GM21360 (cell line): ENCODE measurements at regions not wholly inside any gene's neighbourhood (a gene's known extent, or its start where the extent isn't known, plus 50 kb on each side); places are given as distances from the start of the nearest gene placed in this dataset.
"Not testable (repeated sequence)": the region's sequence is repeated elsewhere in the genome, so short reads cannot be mapped to it uniquely, and the experiment has no call there.

ENCODE experiments used
- ATAC-seq: cut with Tn5 transposase; IDR thresholded peaks from one replicate; pipeline ENCODE4 v1.9.1; 2021; ENCODE audit warnings: mild to moderate bottlenecking, moderate library complexity; ENCODE audit not compliant: unreplicated experiment

- ATAC-seq, result no peak
These were observed 291.7 kb upstream of the SPTLC3 start for GRCh38 chr20:12717061-12717460.

- ATAC-seq, result no peak
These were observed 290.2 kb upstream of the SPTLC3 start for GRCh38 chr20:12718619-12719018.

DNA sequence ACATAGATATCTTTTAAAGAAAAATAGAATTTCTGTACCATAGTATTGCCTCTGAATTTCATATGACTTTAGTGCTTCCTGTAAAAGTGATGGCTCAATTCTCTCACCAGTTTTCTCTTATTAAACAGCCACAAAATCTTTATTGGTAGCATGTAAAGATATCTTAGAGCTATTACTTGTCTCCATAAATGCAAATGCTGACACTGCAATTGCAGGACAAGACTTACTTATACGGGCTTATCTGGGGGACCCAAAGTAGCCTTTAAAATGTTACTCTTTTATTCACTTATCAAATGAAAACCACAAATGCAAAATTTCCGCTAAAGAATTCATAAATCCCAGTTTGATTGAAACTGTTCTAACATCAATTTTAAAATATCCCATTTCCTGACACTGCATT, 287.1 kb upstream of the SPTLC3 start:
- ATAC-seq, result no peak

DNA sequence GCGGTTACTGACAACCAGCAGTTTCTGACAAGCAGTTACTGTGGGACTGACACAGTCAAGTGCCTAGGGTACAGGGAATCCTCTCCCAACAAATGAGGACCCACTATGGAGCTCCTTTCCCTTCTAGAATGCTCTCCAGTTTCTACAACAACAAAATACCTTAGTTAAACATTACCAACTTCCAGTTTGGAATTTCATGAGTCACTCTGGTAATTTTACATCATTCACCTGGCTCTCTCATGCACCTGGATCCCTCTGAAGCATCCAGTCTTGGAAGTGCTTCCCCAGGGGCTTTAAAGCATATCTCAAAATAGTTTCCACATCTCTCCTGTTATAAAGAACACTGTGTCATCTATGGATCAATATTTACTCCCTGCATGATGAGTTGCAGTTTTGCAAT, 286.7 kb upstream of the SPTLC3 start:
- no peak for ATAC-seq

- no peak for ATAC-seq
These were observed 285.0 kb upstream of the SPTLC3 start for GRCh38 chr20:12723811-12724210.

DNA sequence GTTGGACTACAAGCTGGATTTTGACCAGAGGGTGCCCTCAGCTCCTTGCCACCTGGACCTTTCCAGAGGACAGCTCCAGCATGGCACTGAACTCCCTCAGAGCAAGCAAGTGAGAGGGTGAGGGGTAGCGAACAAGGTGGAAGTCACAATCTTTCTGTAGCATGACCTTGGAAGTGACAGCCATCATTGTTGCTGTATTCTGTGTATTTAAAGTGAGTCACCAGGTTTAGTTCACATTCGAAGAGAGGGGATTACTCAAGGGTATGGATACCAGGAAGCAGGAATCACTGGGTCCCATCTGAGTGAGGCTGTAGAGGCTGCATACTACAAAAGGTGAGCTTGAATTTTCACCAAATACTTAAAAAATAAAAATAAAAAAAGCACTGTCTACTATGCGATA, 280.0 kb upstream of the SPTLC3 start:
- no peak for ATAC-seq

GRCh38 chr20:12729326-12729725, 279.4 kb upstream of the SPTLC3 start:
- no peak for ATAC-seq

DNA sequence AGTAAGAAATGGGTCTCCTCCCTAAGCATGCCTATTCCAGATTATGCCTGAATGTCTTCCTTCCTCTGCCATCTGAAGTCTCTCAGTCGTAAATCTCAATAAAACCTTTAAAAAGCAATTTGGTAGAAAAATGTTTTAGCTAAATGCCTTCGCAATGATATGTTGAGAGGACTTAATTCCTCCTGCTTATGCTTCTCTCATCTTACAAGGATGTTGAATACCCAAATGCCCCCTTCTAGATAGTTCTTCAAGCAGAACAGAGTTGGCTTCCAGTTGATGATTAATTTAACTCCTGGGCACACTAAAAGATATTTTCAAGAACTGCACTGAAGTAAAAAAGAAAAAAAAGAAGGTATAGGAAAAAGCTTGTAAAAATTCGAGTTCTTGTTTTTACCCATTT, 275.0 kb upstream of the SPTLC3 start:
- ATAC-seq, result no peak

- no peak for ATAC-seq
These were observed 271.3 kb upstream of the SPTLC3 start for GRCh38 chr20:12737497-12737896.

DNA sequence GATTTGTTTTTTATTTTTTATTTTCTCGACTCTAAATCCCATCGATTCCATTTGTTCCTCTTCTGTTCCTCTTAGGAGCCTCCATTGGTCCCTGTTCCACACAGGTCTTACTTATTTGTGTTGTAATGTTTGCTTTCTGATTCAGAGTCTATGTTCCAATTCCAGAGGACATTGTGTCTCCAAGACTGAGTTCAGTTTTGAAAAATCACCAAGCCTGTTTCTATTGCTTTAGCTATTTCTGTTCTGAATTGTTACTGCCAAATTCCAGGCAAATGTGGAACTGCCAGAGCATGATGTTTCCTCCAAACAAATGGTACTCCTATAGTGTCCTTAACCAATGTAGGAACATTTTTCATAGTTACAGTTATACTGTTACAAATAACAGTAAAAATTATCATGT, 270.9 kb upstream of the SPTLC3 start:
- ATAC-seq, result no peak

DNA sequence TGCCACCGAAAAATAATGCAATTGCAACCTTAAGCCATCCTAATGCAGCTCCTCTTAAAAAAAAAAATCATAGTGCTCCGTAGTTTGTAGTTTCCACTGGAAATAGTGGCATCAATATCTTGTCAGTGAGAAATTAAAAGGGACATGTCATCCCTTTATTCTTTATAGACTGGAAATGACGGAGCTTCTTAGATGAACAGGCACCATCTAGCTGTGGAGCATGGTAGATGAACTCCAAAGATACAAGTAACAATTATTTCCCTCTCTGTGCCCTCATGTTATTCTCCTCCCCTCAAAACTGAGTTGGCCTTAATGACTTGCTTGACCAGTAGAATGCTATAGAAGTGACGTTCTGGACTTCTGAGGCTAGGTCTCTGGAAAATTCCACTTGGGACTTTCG, 268.1 kb upstream of the SPTLC3 start:
- ATAC-seq, result no peak

GRCh38 chr20:12744037-12744436, 264.7 kb upstream of the SPTLC3 start:
- ATAC-seq, result no peak

- no peak for ATAC-seq
These were observed 260.3 kb upstream of the SPTLC3 start for GRCh38 chr20:12748359-12748994.

DNA sequence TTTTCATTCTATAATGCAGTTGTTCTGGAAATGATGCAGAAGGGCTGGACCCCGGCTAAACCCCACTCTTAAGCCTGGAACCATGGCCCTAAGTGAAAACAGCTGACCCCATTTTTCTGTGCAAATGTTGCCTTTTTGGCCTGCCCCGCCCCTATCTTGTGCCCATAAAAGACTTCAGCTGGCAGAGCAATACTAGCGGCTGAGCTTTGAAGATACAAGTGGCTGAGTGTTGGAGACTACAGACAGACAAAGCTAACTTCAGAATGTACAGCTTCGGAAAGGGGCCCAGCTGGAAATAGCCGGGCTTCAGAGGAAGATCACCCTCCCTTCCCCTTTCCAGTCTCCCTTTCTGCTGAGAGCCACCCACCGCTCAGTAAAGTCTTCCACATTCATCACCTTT, 258.6 kb upstream of the SPTLC3 start:
- ATAC-seq, result no peak

DNA sequence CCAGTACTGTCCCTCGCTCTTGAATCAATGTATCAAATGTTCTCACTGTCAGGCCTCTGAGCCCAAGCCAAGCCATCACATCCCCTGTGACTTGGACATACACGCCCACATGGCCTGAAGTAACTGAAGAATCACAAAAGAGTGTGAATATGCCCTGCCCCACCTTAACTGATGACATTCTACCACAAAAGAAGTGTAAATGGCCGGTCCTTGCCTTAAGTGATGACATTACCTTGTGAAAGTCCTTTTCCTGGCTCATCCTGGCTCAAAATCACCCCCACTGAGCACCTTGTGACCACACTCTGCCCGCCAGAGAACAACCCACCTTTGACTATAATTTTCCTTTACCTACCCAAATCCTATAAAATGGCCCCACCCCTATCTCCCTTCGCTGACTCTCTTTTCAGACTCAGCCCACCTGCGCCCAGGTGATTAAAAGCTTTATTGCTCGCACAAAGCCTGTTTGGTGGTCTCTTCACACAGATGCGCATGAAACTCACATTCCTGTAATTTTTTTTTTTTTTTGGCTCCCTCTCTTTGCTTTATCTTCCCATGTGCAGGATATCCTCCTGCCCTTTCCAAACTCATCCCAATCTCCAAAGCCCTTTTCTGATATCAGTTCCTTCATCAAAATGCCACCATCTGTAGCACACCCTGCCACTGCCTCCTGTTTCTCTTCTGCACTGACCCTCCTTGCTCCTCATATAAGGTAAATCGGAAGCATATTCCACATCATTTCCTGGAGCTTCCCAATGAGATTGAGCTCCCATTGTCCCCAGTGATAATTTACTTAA, 255.7 kb upstream of the SPTLC3 start:
- not testable (repeated sequence) for ATAC-seq

GRCh38 chr20:12753742-12754141, 255.0 kb upstream of the SPTLC3 start:
- ATAC-seq, result not testable (repeated sequence)

DNA sequence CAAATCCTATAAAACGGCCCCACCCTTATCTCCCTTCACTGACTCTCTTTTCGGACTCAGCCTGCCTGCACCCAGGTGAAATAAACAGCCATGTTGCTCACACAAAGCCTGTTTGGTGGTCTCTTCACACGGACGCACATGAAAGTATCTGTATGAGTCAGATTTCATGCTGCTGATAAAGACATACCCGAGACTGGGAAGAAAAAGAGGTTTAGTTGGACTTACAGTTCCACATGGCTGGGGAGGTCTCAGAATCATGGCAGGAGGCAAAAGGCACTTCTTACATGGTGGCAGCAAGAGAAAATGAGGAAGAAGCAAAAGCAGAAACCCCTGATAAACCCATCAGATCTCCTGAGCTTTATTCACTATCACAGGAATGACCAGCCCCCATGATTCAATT, 249.3 kb upstream of the SPTLC3 start:
- not testable (repeated sequence) for ATAC-seq

DNA sequence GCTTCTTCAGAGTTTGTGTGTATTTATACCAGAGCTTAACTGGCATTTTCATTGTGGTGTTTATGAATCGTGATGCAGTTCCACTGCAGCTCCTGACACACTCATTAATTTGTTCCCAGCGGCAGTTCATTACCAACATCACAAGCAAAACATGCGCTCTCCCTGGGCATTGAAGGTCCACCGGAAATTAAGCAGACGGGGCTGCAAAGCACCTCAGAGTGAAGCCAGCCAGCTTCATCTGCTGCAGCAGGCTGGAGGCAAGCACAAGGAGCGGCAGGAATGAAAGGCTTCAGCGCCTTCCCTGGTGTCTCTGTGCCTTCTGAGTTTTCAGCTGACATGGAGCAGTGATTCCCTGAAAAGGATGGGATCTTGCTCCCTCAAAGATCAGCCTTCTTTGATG, 246.0 kb upstream of the SPTLC3 start:
- ATAC-seq, result no peak

GRCh38 chr20:12763406-12763805, 245.4 kb upstream of the SPTLC3 start:
- ATAC-seq, result no peak

GRCh38 chr20:12764053-12764452, 244.7 kb upstream of the SPTLC3 start:
- no peak for ATAC-seq

DNA sequence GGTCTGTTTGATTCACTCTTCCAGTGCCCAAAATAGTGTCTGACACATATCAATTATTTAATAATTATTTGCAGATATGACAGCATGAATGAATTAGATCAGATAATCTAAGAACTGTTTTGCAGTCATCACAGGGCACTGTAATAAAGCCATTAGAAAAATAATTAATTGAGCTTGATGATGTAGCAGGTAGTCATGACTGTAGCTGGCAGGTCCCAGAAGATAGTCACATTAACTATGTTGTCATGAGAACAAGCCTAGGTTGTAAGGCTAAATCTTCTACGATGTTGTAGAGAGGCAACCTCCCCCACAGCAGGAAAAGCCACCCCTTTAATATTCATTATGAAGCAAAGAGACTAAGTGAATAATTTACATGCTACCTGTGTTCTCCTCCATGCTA, 243.9 kb upstream of the SPTLC3 start:
- no peak for ATAC-seq

DNA sequence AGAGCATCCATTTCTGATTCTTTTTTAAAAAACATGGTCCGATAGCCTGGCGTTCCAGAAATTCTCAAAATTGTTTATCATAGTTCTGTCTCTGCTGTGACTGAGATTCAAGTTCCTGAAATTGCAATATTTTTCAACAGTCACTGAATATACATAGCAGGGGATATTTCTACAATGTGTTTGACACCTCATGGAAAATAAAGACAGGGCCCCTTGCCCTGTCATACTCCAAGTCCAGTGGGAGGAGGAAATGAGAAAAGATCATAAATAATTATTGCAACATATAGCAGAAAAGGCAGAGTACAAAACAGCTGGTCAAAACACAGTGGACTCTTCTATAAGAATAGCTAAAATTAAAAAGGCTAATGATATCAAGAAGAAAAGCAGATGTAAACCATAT, 234.8 kb upstream of the SPTLC3 start:
- no peak for ATAC-seq

- no peak for ATAC-seq
These were observed 233.7 kb upstream of the SPTLC3 start for GRCh38 chr20:12775041-12775440.
